Sigmoid colon (tissue), 6 donors: ENCODE measurements at regions not wholly inside any gene's neighbourhood (a gene's known extent, or its start where the extent isn't known, plus 50 kb on each side); places are given as distances from the start of the nearest gene placed in this dataset.

ENCODE experiments used
- DNase-seq: peaks from one replicate; pipeline ENCODE4 v3.0.0-alpha.2; 2019
- H3K27ac ChIP-seq, 4 donors: fragments of 200-600 bp; sonication (generic); one replicate each; pipeline ENCODE4 v1.5.1; 2016 to 2019; ENCODE audit warnings: mild to moderate bottlenecking in 1 of 4
- H3K27me3 ChIP-seq, 3 donors: fragments of 200-600 bp; sonication (generic); one replicate each; pipeline ENCODE4 v1.5.1; 2019; ENCODE audit warnings: mild to moderate bottlenecking in 1 of 3
- H3K36me3 ChIP-seq, 4 donors: fragments of 200-600 bp; sonication (generic); one replicate each; pipeline ENCODE4 v1.5.1; 2016 to 2019
- H3K4me1 ChIP-seq, 4 donors: fragments of 200-600 bp; sonication (generic); one replicate each; pipeline ENCODE4 v1.5.1; 2017 to 2019
- H3K4me3 ChIP-seq, 4 donors: fragments of 200-600 bp; sonication (generic); one replicate each; pipeline ENCODE4 v1.5.1; 2017 to 2019; ENCODE audit warnings: mild to moderate bottlenecking in 2 of 4, moderate library complexity in 1 of 4
- H3K9me3 ChIP-seq, 4 donors: fragments of 200-600 bp in 3 of 4; sonication (generic) in 3 of 4; one replicate each; pipeline versions ENCODE4 v1.5.1 to v1.6.1; 2013 to 2019
- EP300 ChIP-seq, 4 donors: sonication (generic); formaldehyde crosslinking; IDR thresholded peaks; one replicate each; pipeline ENCODE4 v1.6.1; 2017; ENCODE audit warnings: antibody characterized with exemption in 4 of 4
- POLR2A ChIP-seq, 2 donors: fragments of 450-650 bp; IDR thresholded peaks; one replicate each; pipeline ENCODE4 v1.6.1; 2016; ENCODE audit warnings: antibody characterized with exemption in 2 of 2, mild to moderate bottlenecking in 2 of 2, moderate library complexity in 2 of 2
- POLR2AphosphoS5 ChIP-seq, 4 donors: sonication (generic); formaldehyde crosslinking; IDR thresholded peaks; one replicate each; pipeline ENCODE4 v1.6.1; 2017; ENCODE audit warnings: antibody characterized with exemption in 4 of 4
- WGBS, 2 donors: extraction: QIAGEN DNeasy Blood & Tissue Kit; methylation state at CpG; one replicate each; pipeline ENCODE4 v1.1.7; 2013; 5-methylcytosine and 5-hydroxymethylcytosine counted together
- intact Hi-C: fragments of 100-400 bp; cut with DNase I; formaldehyde crosslinking; loops from one replicate; pipeline ENCODE4 v1.15.1; 2023
- TF ChIP-seq, protein P1 (sequence below), 4 experiments: fragments of 450-650 bp in 3 of 4; fragments of 200-600 bp in 1 of 4; IDR thresholded peaks; one replicate each; pipeline ENCODE4 v1.5.1; 2016 to 2019; ENCODE audit warnings: antibody characterized with exemption in 4 of 4, mild to moderate bottlenecking in 3 of 4, moderate library complexity in 2 of 4
- donor health status: healthy with polysubstance abuse.
- donor health status: healthy.

DNA sequence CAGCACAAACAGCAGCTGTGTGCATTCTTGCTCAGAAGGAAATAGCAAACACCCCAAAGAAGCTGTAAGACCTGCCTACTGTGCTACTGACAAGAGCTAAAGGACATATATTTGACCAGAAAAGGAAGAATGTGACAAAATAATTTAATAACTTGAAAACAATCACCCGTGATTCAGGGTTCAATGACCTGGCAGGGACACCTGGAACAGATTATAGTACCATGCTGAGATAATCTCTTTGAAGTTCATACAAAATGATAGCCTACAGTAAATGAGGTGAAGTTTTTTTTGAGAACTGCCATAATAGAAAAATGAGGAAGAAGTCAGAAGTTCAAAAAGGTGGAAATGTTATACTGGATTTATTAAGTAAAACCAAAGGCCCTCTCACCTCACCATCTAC, 324.8 kb upstream of the GULP1 start:
- no peaks in the 10 kb centered on the region for H3K9me3 ChIP-seq
- DNase-seq: no peak
- TF ChIP-seq, protein P1, sequence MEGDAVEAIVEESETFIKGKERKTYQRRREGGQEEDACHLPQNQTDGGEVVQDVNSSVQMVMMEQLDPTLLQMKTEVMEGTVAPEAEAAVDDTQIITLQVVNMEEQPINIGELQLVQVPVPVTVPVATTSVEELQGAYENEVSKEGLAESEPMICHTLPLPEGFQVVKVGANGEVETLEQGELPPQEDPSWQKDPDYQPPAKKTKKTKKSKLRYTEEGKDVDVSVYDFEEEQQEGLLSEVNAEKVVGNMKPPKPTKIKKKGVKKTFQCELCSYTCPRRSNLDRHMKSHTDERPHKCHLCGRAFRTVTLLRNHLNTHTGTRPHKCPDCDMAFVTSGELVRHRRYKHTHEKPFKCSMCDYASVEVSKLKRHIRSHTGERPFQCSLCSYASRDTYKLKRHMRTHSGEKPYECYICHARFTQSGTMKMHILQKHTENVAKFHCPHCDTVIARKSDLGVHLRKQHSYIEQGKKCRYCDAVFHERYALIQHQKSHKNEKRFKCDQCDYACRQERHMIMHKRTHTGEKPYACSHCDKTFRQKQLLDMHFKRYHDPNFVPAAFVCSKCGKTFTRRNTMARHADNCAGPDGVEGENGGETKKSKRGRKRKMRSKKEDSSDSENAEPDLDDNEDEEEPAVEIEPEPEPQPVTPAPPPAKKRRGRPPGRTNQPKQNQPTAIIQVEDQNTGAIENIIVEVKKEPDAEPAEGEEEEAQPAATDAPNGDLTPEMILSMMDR (IDR thresholded peaks at IDR 0.05): no peak
- TF ChIP-seq POLR2A (IDR thresholded peaks at IDR 0.05): no peak
- no peak for TF ChIP-seq EP300 (IDR thresholded peaks at IDR 0.05)
- TF ChIP-seq POLR2AphosphoS5 (IDR thresholded peaks at IDR 0.05): no peak
- no peak overlapping the region for H3K4me3 ChIP-seq
- intact Hi-C loops: no loop called here
- no peaks in the 10 kb centered on the region for H3K4me1 ChIP-seq
- 18 to 42% methylated on average over 1 of the region's 1 CpG for WGBS, 2 donors
- H3K27ac ChIP-seq: no peak overlapping the region
- no peaks in the 10 kb centered on the region for H3K36me3 ChIP-seq
- H3K27me3 ChIP-seq: no peaks in the 10 kb centered on the region

DNA sequence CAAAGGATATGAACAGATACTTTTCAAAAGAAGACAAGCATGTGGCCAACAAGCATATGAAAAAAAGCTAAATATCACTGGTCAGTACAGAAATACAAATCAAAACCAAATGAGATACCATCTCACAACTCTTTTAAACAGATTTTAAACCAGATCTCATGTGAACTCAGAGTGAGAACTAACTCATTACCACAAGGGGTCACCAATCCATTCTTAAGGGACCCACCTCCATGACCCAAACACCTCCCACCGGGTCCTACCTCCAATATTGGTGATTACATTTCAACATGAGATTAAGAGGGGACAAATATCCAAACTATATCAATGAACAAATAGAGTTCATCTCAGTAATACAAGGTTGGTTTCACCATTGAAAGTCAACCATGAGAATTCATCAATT, 319.8 kb upstream of the GULP1 start:
- WGBS, 2 donors: 43 to 46% methylated on average over 1 of the region's 1 CpG
- intact Hi-C loops: no loop called here
- no peak overlapping the region for H3K4me3 ChIP-seq
- no peaks in the 10 kb centered on the region for H3K36me3 ChIP-seq
- no peak for DNase-seq
- no peaks in the 10 kb centered on the region for H3K27me3 ChIP-seq
- no peaks in the 10 kb centered on the region for H3K9me3 ChIP-seq
- TF ChIP-seq POLR2AphosphoS5 (IDR thresholded peaks at IDR 0.05): no peak
- TF ChIP-seq POLR2A (IDR thresholded peaks at IDR 0.05): no peak
- TF ChIP-seq, protein P1 (IDR thresholded peaks at IDR 0.05): no peak
- TF ChIP-seq EP300 (IDR thresholded peaks at IDR 0.05): no peak
- no peaks in the 10 kb centered on the region for H3K4me1 ChIP-seq
- no peak overlapping the region for H3K27ac ChIP-seq

DNA sequence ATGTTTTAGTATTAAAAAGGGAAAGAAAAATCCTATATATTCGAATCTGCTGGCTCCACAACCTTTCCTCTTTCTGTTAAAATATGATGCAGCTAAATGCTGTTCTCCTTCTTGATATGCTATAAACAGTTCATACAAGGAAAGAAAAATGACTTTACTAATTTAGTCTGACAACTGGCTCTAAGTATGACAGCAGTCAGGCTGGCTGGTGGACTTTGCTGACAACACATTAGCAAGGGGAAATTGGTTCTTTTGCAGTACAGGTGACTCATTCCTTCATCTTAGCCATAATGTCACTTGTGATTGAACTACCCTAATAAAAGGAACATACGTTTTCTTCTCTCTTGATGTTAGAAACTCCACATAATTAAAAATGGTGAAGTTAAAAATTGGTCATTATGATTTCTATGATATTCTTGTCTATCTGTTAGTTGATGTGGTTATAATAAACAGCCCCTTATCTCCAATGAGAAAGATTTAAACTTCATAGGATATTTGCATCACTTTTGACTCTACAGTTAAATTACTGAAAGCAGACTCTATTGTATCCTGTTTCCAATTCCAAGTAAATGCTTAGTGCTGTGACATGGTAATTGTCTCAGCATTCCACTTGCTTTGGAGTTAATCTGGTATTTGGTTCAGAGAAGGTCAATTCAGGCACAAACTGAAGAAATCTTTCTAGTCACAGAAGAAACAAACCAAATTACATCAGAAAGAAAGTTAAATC, 315.3 kb upstream of the GULP1 start:
- DNase-seq: no peak
- H3K27ac ChIP-seq: no peak overlapping the region
- H3K27me3 ChIP-seq: no peaks in the 10 kb centered on the region
- H3K36me3 ChIP-seq: no peaks in the 10 kb centered on the region
- H3K9me3 ChIP-seq: no peaks in the 10 kb centered on the region
- no peak overlapping the region for H3K4me3 ChIP-seq
- TF ChIP-seq EP300 (IDR thresholded peaks at IDR 0.05) (no peak), POLR2AphosphoS5 (IDR thresholded peaks at IDR 0.05) (no peak), POLR2A (IDR thresholded peaks at IDR 0.05) (no peak)
- TF ChIP-seq, protein P1 (IDR thresholded peaks at IDR 0.05): no peak
- 53 to 67% methylated on average over 2 of the region's 2 CpGs for WGBS, 2 donors
- no peaks in the 10 kb centered on the region for H3K4me1 ChIP-seq
- intact Hi-C loops: no loop called here

DNA sequence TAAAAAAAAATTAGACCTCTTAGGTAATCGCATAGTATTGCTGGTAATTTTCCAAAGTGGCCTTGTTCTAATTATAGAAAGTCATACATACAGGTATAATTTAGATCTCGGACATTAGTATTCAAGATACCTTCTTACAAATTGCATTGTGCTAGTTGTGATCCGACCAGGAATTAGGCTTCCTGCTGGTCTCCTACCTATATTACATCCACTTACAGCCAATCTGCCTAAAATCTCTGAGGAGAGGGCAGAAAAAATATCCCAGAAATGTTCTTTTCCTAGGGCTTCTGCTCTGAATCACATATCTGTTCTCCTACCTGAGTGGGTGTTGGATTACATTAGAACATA, 314.7 kb upstream of the GULP1 start:
- no peak overlapping the region for H3K4me3 ChIP-seq
- no peaks in the 10 kb centered on the region for H3K9me3 ChIP-seq
- no peaks in the 10 kb centered on the region for H3K4me1 ChIP-seq
- intact Hi-C loops: no loop called here
- DNase-seq: no peak
- WGBS, 2 donors: 77 to 86% methylated on average over 3 of the region's 3 CpGs
- no peak for TF ChIP-seq POLR2AphosphoS5 (IDR thresholded peaks at IDR 0.05)
- no peak for TF ChIP-seq EP300 (IDR thresholded peaks at IDR 0.05)
- no peak for TF ChIP-seq POLR2A (IDR thresholded peaks at IDR 0.05)
- TF ChIP-seq, protein P1 (IDR thresholded peaks at IDR 0.05): no peak
- no peak overlapping the region for H3K27ac ChIP-seq
- H3K27me3 ChIP-seq: no peaks in the 10 kb centered on the region
- H3K36me3 ChIP-seq: no peaks in the 10 kb centered on the region

DNA sequence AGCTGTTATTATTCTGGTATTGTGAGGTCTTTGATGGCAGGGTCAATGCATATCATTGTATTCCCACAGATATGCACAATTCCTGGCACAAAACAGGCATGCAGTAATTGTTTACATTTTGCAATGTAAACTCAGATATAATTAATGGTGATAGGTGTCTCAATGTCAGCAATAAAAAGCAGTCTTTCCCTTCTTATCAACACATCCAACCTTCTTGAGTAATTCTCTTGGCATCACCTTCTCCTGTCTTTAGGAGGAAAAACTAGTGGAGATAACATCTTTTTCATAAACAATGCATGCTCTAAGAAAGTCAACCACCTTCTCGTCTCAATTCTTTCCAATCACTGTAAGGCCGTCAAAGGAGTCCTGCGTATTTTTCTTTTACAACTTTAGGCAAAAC, 313.3 kb upstream of the GULP1 start:
- H3K27ac ChIP-seq: no peak overlapping the region
- H3K9me3 ChIP-seq: no peaks in the 10 kb centered on the region
- WGBS, 2 donors: 88 to 91% methylated on average over 3 of the region's 3 CpGs
- no peak for DNase-seq
- H3K27me3 ChIP-seq: no peaks in the 10 kb centered on the region
- no peaks in the 10 kb centered on the region for H3K36me3 ChIP-seq
- no peaks in the 10 kb centered on the region for H3K4me1 ChIP-seq
- intact Hi-C loops: no loop called here
- no peak overlapping the region for H3K4me3 ChIP-seq
- TF ChIP-seq EP300 (IDR thresholded peaks at IDR 0.05) (no peak), POLR2A (IDR thresholded peaks at IDR 0.05) (no peak), POLR2AphosphoS5 (IDR thresholded peaks at IDR 0.05) (no peak)
- TF ChIP-seq, protein P1 (IDR thresholded peaks at IDR 0.05): no peak
